ENCODE measurements at regions not wholly inside any gene's neighbourhood (a gene's known extent, or its start where the extent isn't known, plus 50 kb on each side); places are given as distances from the start of the nearest gene placed in this dataset.

GRCh38 chr14:85382341-85382740 is 147.6 kb upstream of the FLRT2 start:
- Mint-ChIP-seq H3K4me1 (ENCODE audit: low read depth, unreplicated experiment) (no peaks in the 10 kb centered on the region), H3K27me3 (ENCODE audit: insufficient read depth, unreplicated experiment) (no peaks in the 10 kb centered on the region), H3K4me3 (ENCODE audit: unreplicated experiment) (no peak overlapping the region), H3K27ac (ENCODE audit: unreplicated experiment) (no peak overlapping the region), H3K9me3 (ENCODE audit: unreplicated experiment) (no peaks in the 10 kb centered on the region), H3K36me3 (ENCODE audit: insufficient read depth, unreplicated experiment) (no peaks in the 10 kb centered on the region)
- Histone ChIP-seq H3K36me3 (ENCODE audit: control insufficient read depth, insufficient read depth, low read length) (no peaks in the 10 kb centered on the region), H3K4me3 (ENCODE audit: low read depth, low read length) (no peak overlapping the region), H3K4me1 (no peaks in the 10 kb centered on the region), H3K9me3 (no peaks in the 10 kb centered on the region), H3K27me3 (replicated peaks; ENCODE audit: control insufficient read depth, insufficient read depth, low read length) (no peaks in the 10 kb centered on the region)
- ChIA-PET POLR2A (no interaction called here), CTCF (no interaction called here)
- no TSS peak for BruUV-seq (replicated peaks)
- DNase-seq = no peak
- TF ChIP-seq CTCF (IDR thresholded peaks at IDR 0.05; ENCODE audit: insufficient read depth in 1 of 2, low read depth in 1 of 2, low read length in 1 of 2, severe bottlenecking in 1 of 2, unreplicated experiment in 1 of 2) = no peak
- intact Hi-C loops (cut with micrococcal nuclease; ENCODE audit: unreplicated experiment) = no loop called here

GRCh38 chr14:85387181-85387580 is 142.8 kb upstream of the FLRT2 start:
- intact Hi-C loops (cut with micrococcal nuclease; ENCODE audit: unreplicated experiment) = no loop called here
- Mint-ChIP-seq H3K27ac (ENCODE audit: unreplicated experiment) (no peak overlapping the region), H3K27me3 (ENCODE audit: insufficient read depth, unreplicated experiment) (no peaks in the 10 kb centered on the region), H3K36me3 (ENCODE audit: insufficient read depth, unreplicated experiment) (no peaks in the 10 kb centered on the region), H3K4me3 (ENCODE audit: unreplicated experiment) (no peak overlapping the region), H3K4me1 (ENCODE audit: low read depth, unreplicated experiment) (no peaks in the 10 kb centered on the region), H3K9me3 (ENCODE audit: unreplicated experiment) (no peaks in the 10 kb centered on the region)
- Histone ChIP-seq H3K27me3 (replicated peaks; ENCODE audit: control insufficient read depth, insufficient read depth, low read length) (no peaks in the 10 kb centered on the region), H3K9me3 (no peaks in the 10 kb centered on the region), H3K4me1 (no peaks in the 10 kb centered on the region), H3K4me3 (ENCODE audit: low read depth, low read length) (no peak overlapping the region), H3K36me3 (ENCODE audit: control insufficient read depth, insufficient read depth, low read length) (no peaks in the 10 kb centered on the region)
- no peak for DNase-seq
- no TSS peak for BruUV-seq (replicated peaks)
- CTCF ChIA-PET = no interaction called here
- no peak for TF ChIP-seq CTCF (IDR thresholded peaks at IDR 0.05; ENCODE audit: insufficient read depth in 1 of 2, low read depth in 1 of 2, low read length in 1 of 2, severe bottlenecking in 1 of 2, unreplicated experiment in 1 of 2)
- POLR2A ChIA-PET = no interaction called here

GRCh38 chr14:85390236-85390635 is 139.7 kb upstream of the FLRT2 start:
- no peak for TF ChIP-seq CTCF (IDR thresholded peaks at IDR 0.05; ENCODE audit: insufficient read depth in 1 of 2, low read depth in 1 of 2, low read length in 1 of 2, severe bottlenecking in 1 of 2, unreplicated experiment in 1 of 2)
- DNase-seq = no peak
- Mint-ChIP-seq H3K27me3 (ENCODE audit: insufficient read depth, unreplicated experiment) (no peaks in the 10 kb centered on the region), H3K9me3 (ENCODE audit: unreplicated experiment) (no peaks in the 10 kb centered on the region), H3K27ac (ENCODE audit: unreplicated experiment) (no peak overlapping the region), H3K4me3 (ENCODE audit: unreplicated experiment) (no peak overlapping the region), H3K36me3 (ENCODE audit: insufficient read depth, unreplicated experiment) (no peaks in the 10 kb centered on the region), H3K4me1 (ENCODE audit: low read depth, unreplicated experiment) (no peaks in the 10 kb centered on the region)
- Histone ChIP-seq H3K27me3 (replicated peaks; ENCODE audit: control insufficient read depth, insufficient read depth, low read length) (no peaks in the 10 kb centered on the region), H3K4me1 (no peaks in the 10 kb centered on the region), H3K36me3 (ENCODE audit: control insufficient read depth, insufficient read depth, low read length) (no peaks in the 10 kb centered on the region), H3K9me3 (no peaks in the 10 kb centered on the region), H3K4me3 (ENCODE audit: low read depth, low read length) (no peak overlapping the region)
- POLR2A ChIA-PET = no interaction called here
- CTCF ChIA-PET = no interaction called here
- no TSS peak for BruUV-seq (replicated peaks)
- intact Hi-C loops (cut with micrococcal nuclease; ENCODE audit: unreplicated experiment) = no loop called here

Data from Caco-2 (cell line).